IPS-18c (cell line): ENCODE measurements at regions not wholly inside any gene's neighbourhood (a gene's known extent, or its start where the extent isn't known, plus 50 kb on each side); places are given as distances from the start of the nearest gene placed in this dataset.
"Not testable (repeated sequence)": the region's sequence is repeated elsewhere in the genome, so short reads cannot be mapped to it uniquely, and the experiment has no call there.

Experiments
- H3K4me3 ChIP-seq: 2 replicates; pipeline ENCODE4 v1.7.0; 2013; ENCODE audit warnings: low read depth, mild to moderate bottlenecking, low read length, moderate library complexity; ENCODE audit not compliant: insufficient read depth
- H3K9me3 ChIP-seq: one replicate; pipeline ENCODE4 v1.6.1; 2013; ENCODE audit warnings: mild to moderate bottlenecking, low read length, moderate library complexity; ENCODE audit not compliant: control insufficient read depth, insufficient read depth

DNA sequence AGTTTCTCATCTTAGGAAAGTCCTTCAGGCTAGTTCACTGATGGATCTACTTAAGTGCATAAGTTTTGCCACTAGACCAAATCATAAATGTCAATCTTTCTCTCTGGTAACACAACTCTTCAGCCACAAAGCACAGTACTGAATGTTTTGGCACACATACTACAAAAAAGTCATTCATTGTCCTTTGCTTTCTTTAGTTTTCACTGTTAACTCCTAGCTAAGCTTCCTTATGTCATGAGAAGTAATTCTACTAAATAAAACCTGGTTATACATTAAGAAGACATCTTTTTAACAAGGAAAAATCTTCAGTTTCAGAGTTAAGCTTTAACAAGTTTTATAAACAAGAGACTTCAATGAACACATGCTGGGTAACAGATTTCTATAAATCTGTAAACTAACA lies 379.2 kb upstream of the NFIA start:
- peaks cover 2% of the 10 kb centered on the region for H3K9me3 ChIP-seq
- H3K4me3 ChIP-seq, result no peak overlapping the region

DNA sequence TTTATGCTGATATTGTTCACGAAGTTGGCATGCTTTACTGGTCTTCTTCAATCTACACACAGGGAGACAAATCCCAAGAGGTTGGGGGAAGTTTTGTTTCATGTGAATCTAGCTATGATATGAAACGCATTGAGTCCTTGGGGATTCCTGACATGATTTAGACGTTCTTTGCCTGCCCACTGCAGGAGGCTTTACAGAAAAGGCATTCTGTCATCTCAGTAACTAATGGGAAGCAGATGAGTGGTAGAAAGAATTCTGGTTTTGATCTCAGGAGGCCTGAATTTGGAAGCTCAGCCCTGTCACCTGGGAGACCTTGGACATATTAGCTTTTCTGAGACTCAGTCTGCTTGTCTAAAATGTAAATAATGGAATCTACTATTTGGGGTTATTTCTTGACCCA lies 383.0 kb upstream of the NFIA start:
- Histone ChIP-seq H3K4me3 (no peak overlapping the region), H3K9me3 (no peaks in the 10 kb centered on the region)

DNA sequence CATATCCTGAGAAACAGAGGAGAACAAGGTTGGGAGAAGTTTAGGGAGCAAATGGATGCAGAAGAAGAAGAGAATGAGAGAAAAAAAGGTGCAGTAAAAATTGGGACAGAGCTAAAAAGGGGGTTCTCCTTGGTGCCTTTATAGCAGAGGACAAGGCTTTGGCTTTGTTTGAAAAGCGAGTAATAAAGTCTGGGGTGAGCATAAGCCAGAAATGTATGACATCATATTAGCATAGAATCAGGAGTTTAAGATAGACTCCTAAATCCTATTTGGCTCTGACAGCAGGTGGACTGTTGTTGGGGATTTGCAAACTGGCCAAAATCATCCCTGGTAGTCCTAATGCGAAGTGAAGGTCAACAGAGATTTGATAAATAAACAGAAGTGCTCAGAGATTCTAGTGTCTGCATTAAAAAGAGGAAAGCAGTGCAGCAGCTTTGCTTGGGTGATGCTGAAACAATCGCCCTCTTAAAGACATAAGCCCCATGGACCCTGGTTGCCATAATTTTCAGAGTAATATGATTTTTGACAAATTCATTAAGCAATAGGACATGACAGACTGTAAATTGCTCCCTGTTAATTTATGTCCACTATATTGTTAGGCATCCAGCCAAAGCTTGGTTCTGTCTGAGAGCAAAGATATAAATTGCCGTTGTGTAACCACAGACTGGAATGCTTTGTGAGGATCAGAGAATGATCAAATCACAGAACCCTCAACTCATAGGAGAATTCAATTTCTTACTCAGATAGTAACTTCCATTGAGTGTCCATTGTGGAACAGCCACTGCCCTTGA lies 385.0 kb upstream of the NFIA start:
- peaks cover 2% of the 10 kb centered on the region for H3K9me3 ChIP-seq
- no peak overlapping the region for H3K4me3 ChIP-seq

DNA sequence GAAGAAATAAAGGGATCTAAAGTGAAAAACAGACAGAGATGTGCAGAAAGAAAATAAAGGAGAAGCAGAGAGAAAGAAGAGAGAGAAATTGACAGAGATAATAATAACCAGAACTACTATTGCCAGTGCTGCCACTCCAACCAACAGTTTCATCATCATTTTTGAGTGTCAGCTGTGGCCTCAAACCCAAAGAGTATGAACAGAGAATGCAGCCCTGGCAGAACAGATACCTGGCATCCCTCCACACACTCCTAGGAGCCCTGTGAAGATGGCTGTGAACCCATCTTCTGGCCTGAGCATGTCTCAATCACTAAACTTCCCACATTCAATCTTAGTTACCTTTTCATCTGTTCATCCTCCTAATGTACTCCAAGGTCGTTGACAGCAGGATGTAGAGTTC lies 385.8 kb upstream of the NFIA start:
- no peak overlapping the region for H3K4me3 ChIP-seq
- peaks cover 2% of the 10 kb centered on the region for H3K9me3 ChIP-seq

DNA sequence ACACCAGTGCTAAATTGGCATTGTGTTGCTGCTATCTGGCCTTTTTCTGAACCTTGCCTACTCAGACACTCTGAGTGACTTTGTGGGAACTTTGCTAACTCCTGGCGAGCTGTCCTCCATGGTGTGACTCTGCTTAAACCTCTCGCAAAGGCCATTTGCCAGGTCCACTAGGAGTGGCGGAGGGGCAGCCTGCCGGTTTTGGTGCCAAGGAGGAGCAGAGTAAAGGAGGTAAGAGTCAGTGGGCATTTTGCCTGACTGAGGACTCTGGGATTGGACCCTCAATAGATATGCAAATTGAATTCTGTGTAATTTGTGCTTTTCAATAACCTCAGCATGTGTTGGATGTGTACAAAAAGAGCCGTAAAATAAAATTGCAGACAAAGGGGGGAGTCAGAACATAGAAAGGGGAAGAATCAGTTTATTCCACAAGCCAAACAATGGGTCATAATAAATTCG lies 386.6 kb upstream of the NFIA start:
- H3K4me3 ChIP-seq, result no peak overlapping the region
- peaks cover 2% of the 10 kb centered on the region for H3K9me3 ChIP-seq

DNA sequence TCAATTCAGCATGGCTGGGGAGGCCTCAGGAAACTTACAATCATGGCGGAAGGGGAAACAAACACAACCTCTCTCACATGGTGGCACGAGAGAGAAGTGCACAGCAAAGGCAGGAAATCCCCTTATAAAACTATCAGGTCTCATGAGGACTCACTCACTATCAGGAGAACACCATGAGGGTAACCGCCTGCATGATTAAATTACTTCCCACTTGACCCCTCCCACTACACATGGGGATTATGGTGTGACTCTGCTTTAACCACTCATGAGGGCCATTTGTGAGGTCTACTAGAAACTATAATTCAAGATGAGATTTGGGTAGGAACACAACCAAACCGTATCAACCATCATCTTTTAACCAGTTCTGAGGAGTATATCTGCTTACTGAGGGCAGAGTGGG lies 387.4 kb upstream of the NFIA start:
- no peak overlapping the region for H3K4me3 ChIP-seq

DNA sequence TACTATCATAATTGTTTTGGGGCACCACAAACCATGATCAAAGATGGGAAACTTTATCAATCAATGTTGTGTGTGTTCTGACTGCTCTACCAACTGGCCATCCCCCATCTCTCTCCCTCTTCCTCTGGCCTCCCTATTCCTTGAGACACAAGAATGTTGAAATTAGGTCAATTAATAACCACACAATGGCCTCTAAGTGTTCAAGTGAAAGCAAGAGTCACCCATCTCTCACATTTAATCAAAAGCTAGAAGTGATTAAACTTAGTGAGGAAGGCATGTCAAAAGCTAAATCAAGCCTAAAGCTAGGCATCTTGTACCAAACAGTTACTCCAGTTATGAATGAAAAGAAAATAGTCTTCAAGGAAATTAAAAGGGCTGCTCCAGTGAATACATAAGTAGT lies 390.3 kb upstream of the NFIA start:
- Histone ChIP-seq H3K9me3 (peaks cover 2% of the 10 kb centered on the region), H3K4me3 (no peak overlapping the region)

More for the DNA sequence above, 387.4 kb upstream of the NFIA start:
- peaks cover 2% of the 10 kb centered on the region for H3K9me3 ChIP-seq

DNA sequence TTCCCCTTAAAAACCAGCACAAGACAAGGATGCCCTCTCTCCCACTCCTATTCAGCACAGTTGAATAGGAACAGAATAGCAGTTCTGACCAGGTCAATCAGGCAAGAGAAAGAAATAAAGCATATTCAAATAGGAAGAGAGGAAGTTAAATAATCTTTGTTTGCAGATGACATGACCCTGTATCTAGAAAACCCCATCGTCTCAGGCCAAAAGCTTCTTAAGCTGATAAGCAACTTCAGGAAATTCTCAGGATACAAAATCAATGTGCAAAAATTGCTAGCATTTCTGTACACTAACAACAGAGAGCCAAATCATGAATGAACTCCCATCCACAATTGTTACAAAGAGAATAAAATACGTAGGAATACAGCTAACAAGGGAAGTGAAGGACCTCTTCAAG lies 394.1 kb upstream of the NFIA start:
- H3K4me3 ChIP-seq, H3K9me3 ChIP-seq: not testable (repeated sequence)

DNA sequence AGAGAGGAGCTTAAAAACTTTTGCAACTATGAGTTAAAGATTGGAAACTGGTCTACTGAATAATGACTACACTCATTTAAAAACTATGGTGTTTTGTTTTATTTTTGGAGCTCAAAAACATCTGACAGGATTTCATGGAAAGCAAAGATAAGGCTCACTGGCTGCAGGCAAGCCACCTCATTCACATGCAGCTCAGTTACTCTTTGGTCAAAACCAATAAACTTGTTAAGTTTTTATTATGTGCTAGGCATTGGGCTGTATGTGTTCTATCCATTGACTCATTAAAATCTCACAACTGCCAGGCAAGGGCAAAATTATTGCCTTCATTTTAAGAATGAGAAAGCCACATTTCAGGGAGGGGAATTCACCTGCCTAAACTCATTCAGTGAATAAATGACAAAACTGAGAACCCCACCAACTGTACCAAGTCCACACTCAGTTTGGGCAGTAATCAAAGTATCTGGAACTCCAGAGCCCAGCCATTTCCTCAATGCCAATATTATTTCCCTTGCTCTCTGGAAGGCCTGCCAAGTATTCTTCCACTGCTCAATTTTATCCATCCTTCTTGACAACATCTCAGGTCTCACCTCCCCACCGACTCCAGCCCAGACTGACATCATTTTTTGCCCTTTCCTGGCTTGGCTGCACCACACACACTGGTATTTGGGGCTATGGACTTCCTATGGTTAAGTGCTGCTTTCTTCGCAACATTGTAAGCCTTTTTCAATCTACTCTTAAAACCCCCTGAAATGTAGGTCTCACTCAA lies 401.1 kb upstream of the NFIA start:
- H3K4me3 ChIP-seq, result no peak overlapping the region
- H3K9me3 ChIP-seq, result no peaks in the 10 kb centered on the region

DNA sequence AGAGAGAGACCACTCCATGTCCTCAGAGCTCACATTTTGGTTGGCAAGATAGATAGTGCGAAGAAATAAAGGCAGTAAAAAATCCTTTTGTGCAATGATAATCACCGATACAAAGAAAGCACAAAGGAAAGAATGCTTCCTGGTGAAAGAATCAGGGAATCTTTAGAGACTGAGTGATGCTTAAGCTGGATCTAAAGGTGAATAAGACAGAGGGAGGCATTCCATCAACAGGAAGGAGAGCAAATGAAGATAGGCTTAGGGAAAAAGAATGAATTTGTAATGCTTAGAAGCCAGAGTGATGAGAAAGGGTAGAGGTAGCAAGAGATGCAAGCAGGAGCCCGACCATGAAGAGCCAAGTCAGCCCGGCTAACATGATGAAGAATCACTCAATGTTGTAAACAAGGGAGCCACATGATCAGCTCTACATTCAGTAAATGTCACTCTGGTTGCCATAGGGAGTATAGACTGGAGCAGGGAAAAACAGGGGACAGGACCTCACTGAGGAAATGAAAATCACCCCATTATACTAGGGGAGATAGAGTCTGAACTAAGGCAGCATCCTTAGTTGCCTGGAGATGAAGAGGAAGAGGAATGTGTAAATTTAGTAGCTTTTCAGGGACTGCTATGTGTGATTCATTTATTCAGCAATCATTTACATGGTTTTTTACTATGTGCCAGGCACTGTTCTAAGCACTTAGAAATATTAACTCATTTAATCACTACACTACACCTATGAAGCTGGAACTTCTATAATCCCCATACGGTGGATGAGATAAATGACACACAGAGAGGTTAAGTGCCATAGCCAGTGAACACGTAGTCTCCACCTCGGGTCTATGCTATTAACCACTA lies 402.6 kb upstream of the NFIA start:
- Histone ChIP-seq H3K9me3 (no peaks in the 10 kb centered on the region), H3K4me3 (no peak overlapping the region)

DNA sequence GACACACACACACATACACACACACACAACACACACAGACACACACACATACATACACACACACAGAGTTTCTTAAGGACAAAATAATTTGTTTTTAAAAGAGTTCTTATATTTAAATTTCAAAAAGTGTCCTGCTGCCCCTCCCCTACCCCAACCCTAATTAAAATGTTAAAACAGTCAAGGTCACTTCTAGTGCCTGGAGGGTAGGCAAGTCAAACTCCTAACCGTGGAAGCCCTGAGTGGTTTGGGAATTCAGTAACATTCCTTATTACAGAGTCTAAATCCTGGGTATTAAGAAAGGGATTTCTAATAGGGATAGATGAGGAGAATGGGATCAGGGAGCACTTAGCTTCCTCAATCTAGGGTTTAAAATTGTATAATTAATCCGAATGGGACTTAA lies 403.6 kb upstream of the NFIA start:
- Histone ChIP-seq H3K9me3 (no peaks in the 10 kb centered on the region), H3K4me3 (no peak overlapping the region)

DNA sequence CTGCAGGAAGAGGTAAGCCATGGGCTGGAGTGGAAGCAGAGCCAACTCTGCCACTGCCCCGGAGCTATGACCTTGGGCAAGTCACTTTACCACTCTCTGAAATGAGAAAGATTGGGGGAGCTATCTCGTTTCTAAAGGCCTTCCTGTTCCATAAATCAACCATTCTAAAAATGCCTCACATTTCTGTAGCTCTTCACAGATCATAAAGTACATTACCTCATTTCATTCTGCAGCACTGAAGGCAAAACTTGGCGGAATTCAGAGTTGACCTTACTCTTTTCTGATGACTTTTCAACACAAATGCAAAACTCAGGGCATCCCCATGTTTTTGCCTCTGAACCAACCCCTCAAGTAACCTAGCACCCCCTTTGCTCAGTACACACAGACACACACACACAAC lies 404.0 kb upstream of the NFIA start:
- H3K9me3 ChIP-seq, result no peaks in the 10 kb centered on the region
- H3K4me3 ChIP-seq, result no peak overlapping the region

DNA sequence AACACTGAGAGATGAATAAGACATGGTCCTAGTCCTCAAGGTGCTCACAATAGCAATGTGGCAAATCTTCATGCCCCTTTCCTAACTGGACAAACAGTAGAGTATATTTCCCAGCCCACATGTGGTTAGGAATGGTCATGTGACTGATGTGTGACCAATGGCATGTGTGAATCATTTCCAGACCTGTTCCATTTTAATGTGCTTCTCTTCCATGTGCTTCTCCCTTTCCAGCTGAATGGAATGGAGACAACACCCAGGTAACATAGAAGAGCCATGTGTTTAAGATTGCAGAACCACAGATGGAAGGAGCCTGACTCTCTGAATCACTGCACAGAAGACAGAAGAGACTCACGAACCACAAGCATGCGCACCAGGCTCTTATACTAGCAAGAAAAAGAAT lies 409.9 kb upstream of the NFIA start:
- Histone ChIP-seq H3K9me3 (no peaks in the 10 kb centered on the region), H3K4me3 (no peak overlapping the region)

DNA sequence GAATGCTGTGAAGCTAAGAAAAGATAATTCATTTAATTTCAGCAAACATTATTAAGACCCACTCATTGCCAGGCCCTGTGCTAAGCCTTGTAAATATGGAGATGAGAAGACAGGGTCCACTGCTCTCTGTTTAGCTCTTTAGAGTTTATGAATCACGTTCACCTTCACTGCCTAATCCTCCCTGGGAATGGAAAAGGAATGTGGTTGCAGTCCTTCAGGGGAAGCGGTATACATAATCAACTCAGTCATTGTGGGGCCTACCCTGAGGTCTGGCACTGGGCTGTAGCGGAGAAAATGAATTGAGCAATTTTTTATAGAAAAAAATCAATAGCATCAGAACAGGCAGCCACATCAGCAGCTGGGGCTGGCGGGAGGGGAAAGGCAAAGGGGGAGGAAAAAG lies 412.1 kb upstream of the NFIA start:
- no peak overlapping the region for H3K4me3 ChIP-seq
- H3K9me3 ChIP-seq, result no peaks in the 10 kb centered on the region

DNA sequence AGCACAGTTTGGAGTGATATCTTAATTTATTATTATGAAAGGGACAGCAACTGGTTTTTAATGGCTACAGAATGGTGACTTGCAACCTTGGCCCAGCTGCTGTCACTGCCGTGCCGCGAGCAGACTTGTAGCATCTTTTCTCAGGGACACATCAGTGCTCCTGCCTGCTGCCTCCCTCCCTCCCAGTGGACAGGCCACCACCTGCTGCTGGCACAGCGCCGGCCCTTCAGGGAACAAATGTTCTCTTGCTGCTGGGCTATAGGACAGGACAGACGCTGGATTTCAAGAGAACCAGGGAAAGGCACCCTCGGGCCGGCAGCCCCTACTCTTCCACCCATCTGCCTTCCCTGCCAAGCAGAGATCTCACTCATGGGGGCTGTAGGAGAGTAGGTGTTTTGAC lies 413.8 kb upstream of the NFIA start:
- Histone ChIP-seq H3K9me3 (no peaks in the 10 kb centered on the region), H3K4me3 (no peak overlapping the region; the same call in 1 of the 2 replicates)

DNA sequence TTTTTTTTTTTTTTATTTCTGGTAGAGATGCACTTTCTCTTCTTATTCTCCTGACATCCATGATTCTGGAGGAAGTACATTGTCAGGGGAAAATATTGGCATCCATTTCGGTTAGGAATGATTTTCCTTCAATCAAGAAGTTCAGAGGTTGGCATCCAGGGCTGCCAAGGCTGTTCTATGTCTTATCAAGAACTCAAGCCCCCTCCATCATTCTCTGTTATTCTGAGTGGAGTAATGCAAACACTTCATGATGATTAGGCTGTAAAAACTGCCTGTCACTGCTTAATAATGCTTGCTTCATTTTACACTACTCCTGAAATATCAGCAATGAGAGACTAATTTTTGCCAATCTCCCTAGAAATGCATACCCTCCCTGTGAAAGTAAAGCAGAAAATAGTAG lies 417.1 kb upstream of the NFIA start:
- H3K9me3 ChIP-seq, result no peaks in the 10 kb centered on the region
- H3K4me3 ChIP-seq, result no peak overlapping the region

DNA sequence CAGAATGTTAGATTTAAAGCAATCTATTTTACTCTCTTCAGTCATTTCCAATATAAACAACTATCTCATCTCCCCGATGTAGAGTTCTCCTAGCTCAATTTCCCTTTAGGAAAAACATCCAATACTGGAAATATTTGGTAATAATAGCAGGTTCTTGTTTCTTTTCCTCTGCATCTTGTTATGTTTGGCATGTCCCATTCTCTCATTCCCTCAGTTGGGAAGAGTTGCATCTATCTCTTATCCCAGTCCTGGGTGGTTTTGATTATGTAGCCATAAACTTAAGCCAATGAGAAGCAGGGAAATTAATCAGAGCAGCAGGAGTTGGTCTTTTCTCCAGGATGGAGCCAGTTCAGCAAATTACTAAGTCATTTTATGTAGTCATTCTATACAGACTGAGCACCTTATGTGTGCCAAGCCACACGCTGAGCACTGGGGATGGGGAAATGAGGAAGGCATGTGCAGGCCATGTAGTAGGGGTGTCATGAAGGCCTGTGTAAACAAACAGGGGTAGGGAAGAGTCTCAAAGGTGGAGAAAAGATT lies 418.2 kb upstream of the NFIA start:
- H3K4me3 ChIP-seq, result no peak overlapping the region
- H3K9me3 ChIP-seq, result no peaks in the 10 kb centered on the region
